RWPE2 (cell line): ENCODE measurements at regions not wholly inside any gene's neighbourhood (a gene's known extent, or its start where the extent isn't known, plus 50 kb on each side); places are given as distances from the start of the nearest gene placed in this dataset.
"Not testable (repeated sequence)": the region's sequence is repeated elsewhere in the genome, so short reads cannot be mapped to it uniquely, and the experiment has no call there.

Experiments used
- ATAC-seq: fragments of 200-7000 bp; cut with Tn5 transposase; 3 replicates; pipeline ENCODE4 v1.9.1; 2021; ENCODE audit warnings: low read depth
- DNase-seq: peaks from one replicate; pipeline ENCODE4 v3.0.0-alpha.2; 2020; ENCODE audit warnings: low spot score
- H3K27ac ChIP-seq: fragments of 450-650 bp; 2 replicates; pipeline ENCODE4 v1.5.1; 2017; ENCODE audit warnings: mild to moderate bottlenecking; ENCODE audit not compliant: poor library complexity, severe bottlenecking
- H3K27me3 ChIP-seq: fragments of 250-450 bp; sonication (Bioruptor Pico); 2 replicates; pipeline ENCODE4 v1.5.1; 2021; ENCODE audit warnings: mild to moderate bottlenecking, moderate library complexity; ENCODE audit not compliant: insufficient read depth, poor library complexity, severe bottlenecking
- H3K36me3 ChIP-seq: fragments of 250-450 bp; sonication (Bioruptor Pico); 2 replicates; pipeline ENCODE4 v1.5.1; 2020; ENCODE audit warnings: low read depth, mild to moderate bottlenecking, moderate library complexity
- H3K4me1 ChIP-seq: fragments of 250-450 bp; sonication (Bioruptor Pico); 2 replicates; pipeline ENCODE4 v1.5.1; 2021; ENCODE audit warnings: mild to moderate bottlenecking, moderate library complexity; ENCODE audit not compliant: insufficient read depth, poor library complexity, severe bottlenecking
- H3K4me3 ChIP-seq: fragments of 250-450 bp; sonication (Bioruptor Pico); 2 replicates; pipeline ENCODE4 v1.5.1; 2021; ENCODE audit warnings: mild to moderate bottlenecking, moderate library complexity; ENCODE audit not compliant: severe bottlenecking
- H3K9me3 ChIP-seq: fragments of 250-450 bp; sonication (Bioruptor Pico); 2 replicates; pipeline ENCODE4 v1.5.1; 2021; ENCODE audit warnings: mild to moderate bottlenecking, moderate library complexity; ENCODE audit not compliant: severe bottlenecking
- CTCF ChIP-seq: fragments of 450-650 bp; IDR thresholded peaks from one replicate; pipeline ENCODE4 v1.5.1; 2017; ENCODE audit warnings: mild to moderate bottlenecking, moderate library complexity; ENCODE audit not compliant: poor library complexity, severe bottlenecking

DNA sequence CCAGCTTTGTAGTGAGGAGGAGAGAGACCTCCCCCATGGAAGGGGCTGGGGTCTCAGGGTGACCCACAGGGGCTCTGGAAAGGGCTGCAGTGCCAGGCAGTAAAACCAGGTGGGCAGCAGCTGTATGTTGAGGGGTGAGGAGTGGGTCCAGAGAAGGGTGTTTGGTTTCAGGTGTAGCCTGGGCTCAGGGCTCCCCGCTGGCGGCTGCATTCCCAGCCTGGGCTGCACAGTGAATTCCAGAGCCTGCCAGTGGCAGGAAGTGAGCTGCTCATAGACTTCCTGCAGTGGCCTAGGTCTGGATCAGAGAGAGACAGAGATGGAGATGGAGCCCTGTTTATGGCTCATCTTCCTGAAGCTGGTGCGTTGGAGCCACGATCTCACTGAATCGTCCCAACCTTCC, 356.4 kb downstream of the PTPRU start:
- no peaks in the 10 kb centered on the region for H3K27me3 ChIP-seq
- DNase-seq (no peak), ATAC-seq (no peak)
- no peaks in the 10 kb centered on the region for H3K4me1 ChIP-seq
- H3K36me3 ChIP-seq = no peaks in the 10 kb centered on the region
- H3K9me3 ChIP-seq = no peaks in the 10 kb centered on the region
- no peak overlapping the region for H3K27ac ChIP-seq
- no peak for TF ChIP-seq CTCF
- H3K4me3 ChIP-seq = no peak overlapping the region

DNA sequence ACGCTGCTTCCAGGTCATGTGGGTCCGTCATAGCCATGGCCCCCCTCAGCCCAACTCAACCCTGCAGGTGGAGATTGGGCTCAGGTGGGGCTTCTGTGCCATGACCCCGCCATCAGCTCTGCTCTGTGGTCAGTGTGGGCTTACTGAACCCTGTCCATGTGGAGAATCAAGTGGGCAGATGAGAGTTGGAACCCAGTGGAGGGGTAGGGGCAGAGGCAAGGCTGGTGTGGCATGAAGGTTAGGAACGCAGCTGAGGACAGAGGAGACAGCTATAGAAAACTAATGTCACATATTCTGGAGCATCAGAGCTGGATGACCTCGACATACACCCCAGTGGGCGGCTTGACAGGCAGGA, 355.9 kb downstream of the PTPRU start:
- Histone ChIP-seq H3K4me3 (no peak overlapping the region), H3K36me3 (no peaks in the 10 kb centered on the region), H3K4me1 (peaks cover 4% of the 10 kb centered on the region), H3K27me3 (no peaks in the 10 kb centered on the region), H3K27ac (no peak overlapping the region), H3K9me3 (no peaks in the 10 kb centered on the region)
- ATAC-seq (no peak), DNase-seq (no peak)
- no peak for TF ChIP-seq CTCF

GRCh38 chr1:29591601-29592260, 355.4 kb downstream of the PTPRU start:
- H3K27me3 ChIP-seq = no peaks in the 10 kb centered on the region
- H3K9me3 ChIP-seq = peaks cover 2% of the 10 kb centered on the region
- peaks cover 9% of the 10 kb centered on the region for H3K4me1 ChIP-seq
- DNase-seq (no peak), ATAC-seq (no peak)
- H3K36me3 ChIP-seq = no peaks in the 10 kb centered on the region
- no peak overlapping the region for H3K4me3 ChIP-seq
- no peak for TF ChIP-seq CTCF
- H3K27ac ChIP-seq = peak overlapping the region; percentile 15

GRCh38 chr1:29590583-29591565, 354.6 kb downstream of the PTPRU start:
- H3K4me1 ChIP-seq = peaks cover 10% of the 10 kb centered on the region
- DNase-seq (no peak), ATAC-seq (peak; percentile 51)
- H3K4me3 ChIP-seq = no peak overlapping the region
- peaks cover 4% of the 10 kb centered on the region for H3K9me3 ChIP-seq
- no peaks in the 10 kb centered on the region for H3K36me3 ChIP-seq
- TF ChIP-seq CTCF = no peak
- peak overlapping the region; percentile 15 for H3K27ac ChIP-seq
- H3K27me3 ChIP-seq = no peaks in the 10 kb centered on the region

GRCh38 chr1:29589716-29590115, 353.4 kb downstream of the PTPRU start:
- H3K4me1 ChIP-seq = peaks cover 10% of the 10 kb centered on the region
- not testable (repeated sequence) for ATAC-seq, H3K36me3 ChIP-seq, H3K9me3 ChIP-seq, H3K4me3 ChIP-seq, H3K27ac ChIP-seq, H3K27me3 ChIP-seq, DNase-seq
